ENCODE measurements at regions not wholly inside any gene's neighbourhood (a gene's known extent, or its start where the extent isn't known, plus 50 kb on each side); places are given as distances from the start of the nearest gene placed in this dataset.

DNA sequence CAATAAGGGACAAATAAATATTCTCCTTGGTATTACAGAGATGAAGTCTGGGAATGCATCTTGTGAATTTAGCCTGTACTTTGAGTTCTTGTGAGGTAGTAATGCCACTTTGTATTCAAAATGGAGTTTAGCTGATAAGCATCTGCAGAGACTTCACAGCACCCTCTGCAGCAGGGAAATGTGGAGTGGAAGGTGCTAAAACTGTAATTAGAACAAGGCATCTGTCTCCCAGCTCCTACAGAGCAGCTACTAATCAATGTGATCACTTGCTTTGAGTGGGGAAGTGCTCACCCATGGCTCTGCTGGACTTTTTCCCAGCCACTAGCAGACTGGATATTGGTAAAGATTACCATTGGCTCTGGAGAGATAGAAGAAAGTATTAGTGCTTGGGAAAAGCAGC, 56.2 kb upstream of the TMEFF2 start:
- H3K27me3 ChIP-seq: no peaks in the 10 kb centered on the region
- no peaks in the 10 kb centered on the region for H3K36me3 ChIP-seq
- intact Hi-C loops (cut with DNase I; ENCODE audit: low total_unique reads): no loop called here
- no peaks in the 10 kb centered on the region for H3K4me1 ChIP-seq
- H3K9me3 ChIP-seq: no peaks in the 10 kb centered on the region
- no peak overlapping the region for H3K27ac ChIP-seq
- no peak for DNase-seq
- no peak for TF ChIP-seq EP300 (IDR thresholded peaks at IDR 0.05)
- TF ChIP-seq POLR2A (IDR thresholded peaks at IDR 0.05): no peak
- no peak for TF ChIP-seq CTCF (IDR thresholded peaks at IDR 0.05)
- no peak for TF ChIP-seq POLR2AphosphoS5 (IDR thresholded peaks at IDR 0.05)
- H3K4me3 ChIP-seq: no peak overlapping the region

- H3K4me3 ChIP-seq: no peak overlapping the region
- H3K27me3 ChIP-seq: no peaks in the 10 kb centered on the region
- no peaks in the 10 kb centered on the region for H3K9me3 ChIP-seq
- no peak overlapping the region for H3K27ac ChIP-seq
- H3K36me3 ChIP-seq: no peaks in the 10 kb centered on the region
- WGBS, 5 donors: 65 to 87% (median 78%) methylated on average over 3 of the region's 3 CpGs
- H3K4me1 ChIP-seq: no peaks in the 10 kb centered on the region
- no peak for DNase-seq
- no peak for TF ChIP-seq CTCF (IDR thresholded peaks at IDR 0.05)
- no peak for TF ChIP-seq POLR2AphosphoS5 (IDR thresholded peaks at IDR 0.05)
- intact Hi-C loops (cut with DNase I; ENCODE audit: low total_unique reads): no loop called here
Observed at GRCh38 chr2:192247456-192247855, 52.7 kb upstream of the TMEFF2 start.

DNA sequence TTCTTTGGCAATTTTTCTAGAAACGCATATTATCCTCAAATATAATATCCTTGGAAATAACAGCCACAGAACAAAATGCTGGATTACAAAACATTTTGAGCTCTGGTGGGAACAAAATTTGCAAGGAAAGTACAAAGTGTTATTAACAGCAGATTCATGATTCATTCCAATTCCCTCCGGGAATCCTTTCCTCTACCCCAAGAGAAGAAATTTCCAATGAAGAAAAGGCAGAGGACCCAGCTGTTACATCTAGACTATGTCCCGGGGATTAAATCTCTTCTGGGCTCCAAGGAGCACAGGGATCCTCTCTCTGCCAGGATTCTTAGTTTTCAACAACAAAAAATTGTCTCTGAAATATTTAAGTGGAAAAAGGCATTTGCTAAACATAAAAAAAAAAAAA, 51.6 kb upstream of the TMEFF2 start:
- DNase-seq: no peak
- intact Hi-C loops (cut with DNase I; ENCODE audit: low total_unique reads): no loop called here
- H3K4me3 ChIP-seq: no peak overlapping the region
- TF ChIP-seq POLR2A (IDR thresholded peaks at IDR 0.05) (no peak), EP300 (IDR thresholded peaks at IDR 0.05) (no peak), CTCF (IDR thresholded peaks at IDR 0.05) (no peak)
- no peaks in the 10 kb centered on the region for H3K4me1 ChIP-seq
- no peaks in the 10 kb centered on the region for H3K36me3 ChIP-seq
- H3K27ac ChIP-seq: no peak overlapping the region
- H3K27me3 ChIP-seq: no peaks in the 10 kb centered on the region
- H3K9me3 ChIP-seq: no peaks in the 10 kb centered on the region
- 76 to 90% (median 89%) methylated on average over 3 of the region's 3 CpGs for WGBS, 5 donors

- WGBS, 5 donors: 81 to 91% (median 87%) methylated on average over 3 of the region's 3 CpGs
- H3K4me1 ChIP-seq: no peaks in the 10 kb centered on the region
- TF ChIP-seq CTCF (IDR thresholded peaks at IDR 0.05): no peak
- no peak for TF ChIP-seq POLR2A (IDR thresholded peaks at IDR 0.05)
- TF ChIP-seq POLR2AphosphoS5 (IDR thresholded peaks at IDR 0.05): no peak
- TF ChIP-seq EP300 (IDR thresholded peaks at IDR 0.05): no peak
- H3K9me3 ChIP-seq: no peaks in the 10 kb centered on the region
- DNase-seq: no peak
- H3K27me3 ChIP-seq: no peaks in the 10 kb centered on the region
- no peak overlapping the region for H3K27ac ChIP-seq
- H3K4me3 ChIP-seq: no peak overlapping the region
- no peaks in the 10 kb centered on the region for H3K36me3 ChIP-seq
- intact Hi-C loops (cut with DNase I; ENCODE audit: low total_unique reads): no loop called here
Observed at GRCh38 chr2:192245329-192245728, 50.6 kb upstream of the TMEFF2 start.

Small RNA genes lying in the stretch of these regions (small RNA-seq; reads per million reads assigned to genes)
- gene AC068135.1: 0 reads per million in 4 donors
- 0 reads per million in 4 donors for gene AC074290.1
- 0 reads per million in 4 donors for gene RF00017
- gene RF00273: 0 to 0.20 (median 0.04) reads per million in 4 donors
- gene RNU6-169P: 0 reads per million in 4 donors

Data from stomach (tissue), 8 donors.